Esophagus muscularis mucosa (tissue), 4 donors: ENCODE measurements at regions not wholly inside any gene's neighbourhood (a gene's known extent, or its start where the extent isn't known, plus 50 kb on each side); places are given as distances from the start of the nearest gene placed in this dataset.
A peak's percentile ranks its signal among the peaks of the same experiment; 100 is the strongest.
"Not testable (repeated sequence)": the region's sequence is repeated elsewhere in the genome, so short reads cannot be mapped to it uniquely, and the experiment has no call there.

Experiments used
- DNase-seq: peaks from one replicate; pipeline ENCODE4 v3.0.0-alpha.2; 2017; ENCODE audit errors: extremely low spot score
- H3K27ac ChIP-seq, 4 donors: fragments of 200-600 bp; sonication (generic); replicated peaks in 1 of 4; 1 replicate in 3 of 4; 2 replicates in 1 of 4; pipeline ENCODE4 v1.5.1; 2016 to 2019; ENCODE audit warnings: mild to moderate bottlenecking in 1 of 4
- H3K27me3 ChIP-seq, 4 donors: fragments of 200-600 bp; sonication (generic); one replicate each; pipeline versions ENCODE4 v1.5.1 to v1.6.0; 2016 to 2019
- H3K36me3 ChIP-seq, 4 donors: fragments of 200-600 bp; sonication (generic); one replicate each; pipeline ENCODE4 v1.5.1; 2016 to 2019
- H3K4me1 ChIP-seq, 4 donors: fragments of 200-600 bp; sonication (generic); one replicate each; pipeline ENCODE4 v1.5.1; 2016 to 2019
- H3K4me3 ChIP-seq, 4 donors: fragments of 200-600 bp; sonication (generic); 1 replicate in 2 of 4; 2 replicates in 2 of 4; pipeline ENCODE4 v1.5.1; 2016 to 2019; ENCODE audit warnings: mild to moderate bottlenecking in 4 of 4, moderate library complexity in 1 of 4
- H3K9me3 ChIP-seq, 4 donors: fragments of 200-600 bp; sonication (generic); 1 replicate in 3 of 4; 2 replicates in 1 of 4; pipeline ENCODE4 v1.5.1; 2016 to 2019
- EP300 ChIP-seq: sonication (generic); formaldehyde crosslinking; IDR thresholded peaks from one replicate; pipeline ENCODE4 v1.6.1; 2017; ENCODE audit warnings: antibody characterized with exemption
- POLR2A ChIP-seq: fragments of 450-650 bp; IDR thresholded peaks from one replicate; pipeline ENCODE4 v1.6.1; 2017; ENCODE audit warnings: antibody characterized with exemption, moderate library complexity, mild to moderate bottlenecking, low read depth
- POLR2AphosphoS5 ChIP-seq, 2 donors: sonication (generic); formaldehyde crosslinking; IDR thresholded peaks; one replicate each; pipeline ENCODE4 v1.6.1; 2017; ENCODE audit warnings: antibody characterized with exemption in 2 of 2
- WGBS: methylation state at CpG from one replicate; pipeline ENCODE4 v1.1.5; 2018; 5-methylcytosine and 5-hydroxymethylcytosine counted together
- intact Hi-C: fragments of 100-400 bp; cut with DNase I; formaldehyde crosslinking; loops from one replicate; pipeline ENCODE4 v1.15.1; 2023
- TF ChIP-seq, protein P1 (sequence below), 3 experiments: fragments of 200-600 bp in 2 of 3; fragments of 450-650 bp in 1 of 3; sonication (generic) in 2 of 3; IDR thresholded peaks; one replicate each; pipeline ENCODE4 v1.5.1; 2017 to 2019; ENCODE audit warnings: antibody characterized with exemption in 3 of 3, mild to moderate bottlenecking in 2 of 3, moderate library complexity in 1 of 3

DNA sequence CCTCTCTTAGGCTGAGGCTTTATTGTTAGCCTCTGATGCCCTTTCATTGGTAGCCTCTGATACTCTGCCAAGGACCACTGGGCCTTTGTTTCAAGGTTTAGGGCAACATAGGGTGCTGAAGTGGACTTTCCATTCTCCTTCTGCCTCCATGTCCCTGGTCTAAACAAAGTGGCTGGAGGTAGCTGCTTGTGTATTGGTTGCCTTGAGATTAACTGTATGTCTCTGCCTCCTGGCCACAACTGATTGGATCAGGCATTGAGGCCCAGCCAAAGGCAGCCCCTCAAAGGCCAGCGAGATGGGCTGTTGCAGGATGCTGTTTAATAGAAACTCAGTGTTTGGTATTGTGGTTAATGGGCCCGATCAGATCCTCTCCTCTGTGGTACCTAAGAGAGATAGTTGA, 77.9 kb upstream of the PRR23C start:
- intact Hi-C loops, result no loop called here
- WGBS, result 88% methylated on average over 2 of the region's 2 CpGs
- TF ChIP-seq EP300 (no peak), POLR2AphosphoS5 (IDR thresholded peaks at IDR 0.05) (no peak), POLR2A (no peak)
- TF ChIP-seq, protein P1, sequence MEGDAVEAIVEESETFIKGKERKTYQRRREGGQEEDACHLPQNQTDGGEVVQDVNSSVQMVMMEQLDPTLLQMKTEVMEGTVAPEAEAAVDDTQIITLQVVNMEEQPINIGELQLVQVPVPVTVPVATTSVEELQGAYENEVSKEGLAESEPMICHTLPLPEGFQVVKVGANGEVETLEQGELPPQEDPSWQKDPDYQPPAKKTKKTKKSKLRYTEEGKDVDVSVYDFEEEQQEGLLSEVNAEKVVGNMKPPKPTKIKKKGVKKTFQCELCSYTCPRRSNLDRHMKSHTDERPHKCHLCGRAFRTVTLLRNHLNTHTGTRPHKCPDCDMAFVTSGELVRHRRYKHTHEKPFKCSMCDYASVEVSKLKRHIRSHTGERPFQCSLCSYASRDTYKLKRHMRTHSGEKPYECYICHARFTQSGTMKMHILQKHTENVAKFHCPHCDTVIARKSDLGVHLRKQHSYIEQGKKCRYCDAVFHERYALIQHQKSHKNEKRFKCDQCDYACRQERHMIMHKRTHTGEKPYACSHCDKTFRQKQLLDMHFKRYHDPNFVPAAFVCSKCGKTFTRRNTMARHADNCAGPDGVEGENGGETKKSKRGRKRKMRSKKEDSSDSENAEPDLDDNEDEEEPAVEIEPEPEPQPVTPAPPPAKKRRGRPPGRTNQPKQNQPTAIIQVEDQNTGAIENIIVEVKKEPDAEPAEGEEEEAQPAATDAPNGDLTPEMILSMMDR (IDR thresholded peaks at IDR 0.05), result no peak
- peak overlapping the region in 1 of 4 donors; percentile 48 for H3K27ac ChIP-seq
- no peaks in the 10 kb centered on the region for H3K9me3 ChIP-seq
- H3K4me1 ChIP-seq, result no peaks in the 10 kb centered on the region
- H3K27me3 ChIP-seq, result no peaks in the 10 kb centered on the region
- H3K36me3 ChIP-seq, result no peaks in the 10 kb centered on the region
- DNase-seq, result peak; percentile 88
- H3K4me3 ChIP-seq, result no peak overlapping the region

DNA sequence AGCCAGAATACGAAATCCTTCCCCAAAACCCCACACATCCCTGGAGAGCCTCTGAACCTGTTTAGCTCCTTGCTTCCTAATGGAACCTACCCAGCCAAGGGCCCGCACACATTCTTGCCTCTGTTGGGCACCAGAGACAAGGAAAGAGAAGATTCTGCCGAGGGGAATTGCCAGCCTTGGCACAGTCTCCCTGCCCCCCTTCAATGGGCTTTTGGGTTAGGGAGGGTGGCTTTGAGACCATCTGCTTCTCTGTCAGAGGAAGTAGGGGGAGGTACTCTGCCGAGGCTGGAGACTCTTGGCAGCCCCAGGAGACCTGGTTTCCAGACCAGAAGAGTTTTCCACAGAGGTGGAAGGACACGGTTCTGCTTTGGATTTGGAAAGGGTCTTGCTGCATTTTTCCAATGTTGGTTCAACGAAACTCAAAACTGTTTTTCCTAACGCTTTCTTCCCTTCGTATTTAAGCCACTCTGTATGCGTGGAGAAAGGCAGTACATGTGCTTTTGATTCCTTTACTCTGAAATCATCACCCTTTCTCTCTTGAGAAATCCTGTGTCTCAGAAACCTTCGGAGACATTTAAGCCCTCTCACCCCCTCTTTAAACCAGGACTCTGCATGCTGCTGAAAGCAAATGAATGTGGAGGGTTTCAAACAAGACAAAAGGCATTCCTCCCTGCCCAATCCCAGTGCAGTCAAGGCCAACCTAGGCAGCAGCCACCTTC, 78.8 kb upstream of the PRR23C start:
- Histone ChIP-seq H3K27ac (no peak overlapping the region), H3K27me3 (no peaks in the 10 kb centered on the region), H3K4me1 (no peaks in the 10 kb centered on the region), H3K9me3 (no peaks in the 10 kb centered on the region), H3K4me3 (no peak overlapping the region), H3K36me3 (no peaks in the 10 kb centered on the region)
- TF ChIP-seq, protein P1 (IDR thresholded peaks at IDR 0.05), result no peak
- no peak for TF ChIP-seq POLR2A
- TF ChIP-seq POLR2AphosphoS5 (IDR thresholded peaks at IDR 0.05), result no peak
- no peak for TF ChIP-seq EP300
- 66% methylated on average over 10 of the region's 10 CpGs for WGBS
- intact Hi-C loops, result no loop called here
- peak; percentile 82 for DNase-seq

GRCh38 chr3:139124197-139124596, 79.5 kb upstream of the PRR23C start:
- no peak for TF ChIP-seq EP300
- Histone ChIP-seq H3K4me3 (no peak overlapping the region), H3K27me3 (no peaks in the 10 kb centered on the region), H3K27ac (no peak overlapping the region), H3K4me1 (no peaks in the 10 kb centered on the region), H3K9me3 (no peaks in the 10 kb centered on the region), H3K36me3 (no peaks in the 10 kb centered on the region)
- 89% methylated on average over 2 of the region's 2 CpGs for WGBS
- DNase-seq, result peak; percentile 82
- intact Hi-C loops, result no loop called here

GRCh38 chr3:139127101-139127500, 82.4 kb upstream of the PRR23C start:
- WGBS, result 86% methylated on average over 1 of the region's 1 CpG
- Histone ChIP-seq H3K36me3 (no peaks in the 10 kb centered on the region), H3K27ac (no peak overlapping the region), H3K4me3 (no peak overlapping the region), H3K4me1 (no peaks in the 10 kb centered on the region), H3K9me3 (no peaks in the 10 kb centered on the region), H3K27me3 (no peaks in the 10 kb centered on the region)
- DNase-seq, result no peak
- intact Hi-C loops, result no loop called here
- TF ChIP-seq EP300 (no peak), POLR2AphosphoS5 (IDR thresholded peaks at IDR 0.05) (no peak), POLR2A (no peak)
- TF ChIP-seq, protein P1 (IDR thresholded peaks at IDR 0.05), result no peak

DNA sequence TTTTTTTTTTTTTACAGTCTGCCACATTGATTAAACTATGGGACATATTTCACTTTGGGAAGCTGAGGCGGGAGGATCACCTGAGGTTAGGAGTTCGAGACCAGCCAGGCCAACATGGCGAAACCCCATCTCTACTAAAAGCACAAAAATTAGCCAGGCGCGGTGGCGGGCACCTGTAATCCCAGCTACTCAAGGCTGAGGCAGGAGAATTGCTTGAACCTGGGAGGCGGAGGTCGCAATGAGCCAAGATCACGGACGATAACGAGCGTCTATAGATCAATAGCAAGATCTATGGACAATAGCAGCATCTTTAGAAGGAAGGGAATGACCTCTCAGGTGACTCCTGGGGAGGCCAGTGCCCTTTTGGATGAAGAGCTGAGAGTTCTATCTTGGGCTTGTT, 82.9 kb upstream of the PRR23C start:
- H3K4me1 ChIP-seq, DNase-seq, H3K9me3 ChIP-seq, intact Hi-C loops, H3K27me3 ChIP-seq, H3K4me3 ChIP-seq, H3K36me3 ChIP-seq, H3K27ac ChIP-seq: not testable (repeated sequence)
- 87% methylated on average over 12 of the region's 12 CpGs for WGBS

- intact Hi-C loops, result no loop called here
- Histone ChIP-seq H3K9me3 (no peaks in the 10 kb centered on the region), H3K4me1 (no peaks in the 10 kb centered on the region), H3K36me3 (no peaks in the 10 kb centered on the region), H3K27ac (no peak overlapping the region), H3K27me3 (no peaks in the 10 kb centered on the region), H3K4me3 (no peak overlapping the region)
- TF ChIP-seq EP300, result no peak
- TF ChIP-seq POLR2A, result no peak
- no peak for TF ChIP-seq POLR2AphosphoS5 (IDR thresholded peaks at IDR 0.05)
- TF ChIP-seq, protein P1 (IDR thresholded peaks at IDR 0.05), result no peak
- peak; percentile 39 for DNase-seq
- 88% methylated on average over 2 of the region's 2 CpGs for WGBS
Observed at GRCh38 chr3:139128803-139129202, 84.1 kb upstream of the PRR23C start.
